ENCODE measurements at regions not wholly inside any gene's neighbourhood (a gene's known extent, or its start where the extent isn't known, plus 50 kb on each side); places are given as distances from the start of the nearest gene placed in this dataset.
A peak's percentile ranks its signal among the peaks of the same experiment; 100 is the strongest.

DNA sequence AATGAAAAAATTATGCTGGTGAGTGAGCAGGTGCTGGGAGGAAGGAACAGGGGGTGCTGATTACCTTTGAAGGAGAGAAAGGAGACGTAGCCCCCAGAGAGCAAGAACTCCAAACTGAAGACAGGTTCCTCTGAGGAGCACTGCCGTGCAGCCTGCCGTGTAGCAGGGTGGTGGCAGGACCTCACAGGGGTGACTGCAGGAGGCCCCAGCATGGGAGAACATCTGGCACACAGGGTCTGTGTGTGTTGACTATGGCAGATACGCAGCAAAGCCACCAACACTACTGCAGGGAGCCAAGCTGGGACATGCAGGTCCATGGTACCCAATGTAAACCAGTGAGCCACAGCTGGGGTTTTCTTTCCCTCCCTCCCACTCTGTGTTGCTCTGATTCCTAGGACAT, 192.1 kb upstream of the PDE1C start:
- DNase-seq = no peak

DNA sequence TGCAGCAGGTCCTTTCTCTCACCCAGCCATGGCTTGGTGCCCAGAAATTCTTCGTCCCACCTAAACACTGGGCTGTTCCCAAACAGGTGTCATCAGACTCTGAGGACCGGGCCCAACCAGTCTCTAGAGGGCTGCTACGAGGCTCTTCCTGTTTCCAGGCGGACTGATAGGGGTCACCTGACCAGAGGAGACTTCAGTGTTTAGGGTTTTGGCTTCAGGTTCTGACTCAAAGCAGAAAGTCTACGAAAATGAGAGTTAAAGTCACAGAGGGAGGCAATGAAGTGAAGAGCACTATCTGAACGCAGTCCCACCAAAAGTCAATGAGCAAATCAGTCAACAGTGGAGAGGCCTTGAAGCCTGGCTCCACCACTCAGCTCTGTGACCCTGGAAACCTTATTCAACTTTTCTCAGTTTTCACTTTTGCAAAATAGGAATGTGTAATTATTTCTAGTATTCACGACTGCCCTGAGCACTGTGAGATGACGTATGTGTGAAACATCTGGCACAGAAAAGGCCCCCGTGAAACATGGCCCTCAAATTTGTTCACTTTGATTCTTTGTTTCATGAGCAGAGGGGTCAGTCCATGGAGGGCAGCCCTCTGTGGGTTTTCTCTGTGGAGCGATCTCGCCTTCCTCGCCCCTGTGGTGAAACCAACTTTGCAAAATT, 189.9 kb upstream of the PDE1C start:
- DNase-seq = no peak

- no peak for DNase-seq
Measured at GRCh38 chr7:32258265-32258664, 188.1 kb upstream of the PDE1C start.

GRCh38 chr7:32257621-32258020, 187.4 kb upstream of the PDE1C start:
- DNase-seq = no peak

DNA sequence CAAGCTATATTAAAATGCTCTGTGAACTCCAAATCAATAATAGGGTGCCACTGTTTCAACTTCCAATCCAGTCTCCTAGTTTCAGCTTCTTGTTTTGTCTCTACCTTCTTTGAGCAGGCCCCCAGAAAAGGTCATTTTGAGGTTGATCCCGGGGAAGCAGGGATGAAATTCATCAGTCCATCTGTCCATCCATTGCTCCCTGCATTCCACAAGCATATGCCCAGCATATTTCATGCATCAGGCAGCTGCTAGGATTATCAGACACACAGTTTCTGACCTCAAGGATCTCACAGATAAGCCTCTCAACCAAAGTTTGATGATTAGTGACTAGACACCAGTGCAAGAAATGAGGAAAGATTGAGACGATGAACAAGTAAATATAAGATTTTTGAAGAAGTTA, 186.6 kb upstream of the PDE1C start:
- peak; percentile 37 for DNase-seq

GRCh38 chr7:32256376-32256775, 186.2 kb upstream of the PDE1C start:
- DNase-seq = peak; percentile 37

- DNase-seq = no peak
Measured at GRCh38 chr7:32255036-32255435, 184.8 kb upstream of the PDE1C start.

DNA sequence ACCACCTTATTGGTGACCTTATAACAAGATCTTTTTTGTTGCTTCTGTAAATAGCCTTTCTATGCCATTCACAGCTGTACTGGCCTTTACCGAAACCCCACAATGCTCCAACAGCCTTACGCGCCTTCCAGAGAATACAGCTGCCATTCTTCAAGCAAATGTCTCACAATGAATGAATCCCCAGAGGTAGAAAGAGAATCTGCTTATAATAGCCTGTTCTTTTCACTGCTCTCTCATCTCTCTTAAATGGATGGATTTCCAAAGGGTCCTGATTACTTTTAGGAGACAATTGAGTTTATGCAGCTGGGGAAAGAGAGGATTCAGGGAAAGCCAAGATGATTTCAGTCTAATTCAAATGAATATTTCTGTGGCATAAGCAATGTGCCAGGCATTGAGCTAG, 183.1 kb upstream of the PDE1C start:
- DNase-seq = no peak

DNA sequence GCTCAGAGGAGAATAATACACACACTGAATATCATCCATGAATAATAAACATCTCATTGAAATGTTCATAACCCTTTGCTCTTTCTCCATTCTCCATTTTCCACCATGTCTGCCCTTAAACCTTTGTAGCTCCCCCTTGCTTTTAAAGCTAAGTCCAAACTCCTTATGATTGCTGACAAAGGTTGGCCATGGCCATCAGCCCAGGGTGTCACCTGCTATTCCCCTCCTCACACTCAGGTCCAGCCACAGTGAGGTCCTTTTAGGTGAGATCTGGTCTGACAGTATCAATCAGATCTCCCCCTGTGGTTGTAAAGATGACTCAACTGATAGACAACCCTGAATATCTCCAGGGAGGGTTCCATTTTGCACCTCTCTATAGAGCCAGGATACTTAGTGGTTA, 181.5 kb upstream of the PDE1C start:
- DNase-seq = no peak

DNA sequence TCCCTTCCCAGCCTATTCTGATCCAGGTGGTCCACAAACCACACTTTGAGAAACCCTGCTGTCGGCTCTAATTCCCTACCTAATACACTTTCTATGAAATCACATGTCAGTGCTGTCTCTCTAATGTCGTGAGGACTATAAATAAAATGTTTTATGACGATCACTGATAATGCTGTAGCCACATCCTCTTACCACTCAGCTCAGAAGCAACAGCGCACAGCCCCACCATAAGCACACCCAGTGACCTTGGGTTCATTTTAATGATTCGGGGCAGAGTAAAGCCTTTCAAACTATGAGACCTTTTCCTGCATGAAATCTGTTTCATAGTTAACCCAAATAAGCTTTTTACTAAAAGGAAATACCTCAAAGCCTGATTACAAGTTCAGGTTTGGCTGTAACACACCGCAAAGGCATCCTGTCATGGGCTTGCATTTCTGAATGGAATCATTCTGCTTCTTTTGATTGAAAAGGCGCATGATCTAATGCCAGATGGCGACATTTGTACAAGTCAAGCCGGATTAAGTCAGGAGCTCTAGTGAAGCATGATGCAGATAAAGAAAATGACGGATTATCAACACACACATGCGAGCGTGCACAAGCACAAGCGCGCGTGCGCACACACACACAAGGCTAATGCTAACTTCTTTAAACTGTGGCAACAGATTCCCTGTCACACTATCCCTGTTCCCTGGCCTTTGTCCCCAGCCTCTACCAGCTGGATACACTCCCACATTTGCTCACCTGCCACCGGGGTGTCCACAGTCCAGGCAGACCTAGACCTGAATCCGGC, 180.5 kb upstream of the PDE1C start:
- DNase-seq = peak; percentile 93

DNA sequence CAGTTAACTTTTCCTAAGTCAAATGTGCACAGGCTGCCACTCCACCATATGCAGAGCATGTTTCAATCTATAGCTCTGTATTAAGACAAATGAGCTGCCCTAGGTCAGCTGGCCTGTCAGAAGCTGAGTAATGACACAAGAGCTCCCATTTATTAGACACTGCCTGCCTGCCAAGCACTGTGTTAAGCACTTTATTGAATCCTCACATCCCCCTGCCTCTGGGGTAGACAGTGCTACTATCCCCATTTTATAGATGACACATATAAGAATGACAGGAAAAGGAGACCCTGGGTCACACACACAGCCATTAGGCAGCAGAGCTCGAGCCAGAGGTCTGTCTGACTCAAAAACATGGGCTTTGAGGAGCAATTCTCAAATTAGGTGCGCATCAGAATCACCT, 179.8 kb upstream of the PDE1C start:
- DNase-seq = peak; percentile 24

- no peak for DNase-seq
Measured at GRCh38 chr7:32248522-32248921, 178.3 kb upstream of the PDE1C start.

DNA sequence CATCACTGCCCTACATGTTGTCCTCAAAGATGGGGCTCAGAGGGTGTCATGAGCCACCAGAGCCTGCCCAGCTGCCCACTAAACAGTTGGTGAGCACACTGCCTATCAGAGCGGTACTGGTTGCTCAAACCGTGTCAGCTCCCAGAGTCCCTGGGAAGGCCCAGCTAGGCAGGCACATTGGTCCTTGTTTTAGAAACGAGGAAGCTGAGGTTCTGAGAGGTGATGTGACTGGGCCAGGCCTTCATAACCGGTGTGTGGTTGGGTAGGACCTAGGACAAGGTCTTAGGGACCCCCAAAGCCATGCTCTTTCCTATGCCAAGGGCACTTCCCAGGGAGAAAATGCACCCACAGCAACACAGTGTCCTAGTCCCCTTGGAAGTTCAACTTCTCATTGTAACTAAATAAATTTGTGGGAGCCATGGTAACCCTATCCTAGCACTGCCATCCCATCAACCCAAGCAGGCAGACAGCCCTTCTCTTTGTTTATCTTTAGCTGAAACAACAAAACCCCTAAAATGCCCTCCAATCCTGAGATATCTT, 174.7 kb upstream of the PDE1C start:
- no peak for DNase-seq

- no peak for DNase-seq
Measured at GRCh38 chr7:32243687-32244290, 173.6 kb upstream of the PDE1C start.

GRCh38 chr7:32242436-32242835, 172.2 kb upstream of the PDE1C start:
- DNase-seq = no peak

GRCh38 chr7:32241636-32242035, 171.4 kb upstream of the PDE1C start:
- no peak for DNase-seq

- DNase-seq = no peak
Measured at GRCh38 chr7:32239764-32240163, 169.6 kb upstream of the PDE1C start.

GRCh38 chr7:32228601-32229000, 158.4 kb upstream of the PDE1C start:
- DNase-seq = no peak

DNA sequence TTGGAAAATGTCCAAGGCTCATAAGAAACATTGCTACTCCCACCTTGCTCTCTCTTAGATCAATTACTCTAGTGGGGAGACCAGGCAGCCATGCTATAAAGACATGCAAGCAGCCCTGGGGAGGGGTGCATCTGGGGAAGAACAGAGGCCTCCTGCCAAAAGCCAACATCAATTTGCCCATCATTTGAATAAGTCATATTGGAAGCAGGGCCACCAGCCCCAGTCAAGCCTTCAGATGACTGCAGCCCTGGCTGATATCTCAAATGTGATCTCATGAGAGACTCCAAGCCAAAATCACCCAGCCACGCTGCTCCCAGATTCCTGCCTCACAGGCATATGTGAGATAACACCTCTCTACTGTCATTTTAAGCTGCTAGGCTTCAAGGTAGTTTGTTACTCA, 157.5 kb upstream of the PDE1C start:
- DNase-seq = no peak

GRCh38 chr7:32224276-32224675, 154.1 kb upstream of the PDE1C start:
- DNase-seq = no peak

DNA sequence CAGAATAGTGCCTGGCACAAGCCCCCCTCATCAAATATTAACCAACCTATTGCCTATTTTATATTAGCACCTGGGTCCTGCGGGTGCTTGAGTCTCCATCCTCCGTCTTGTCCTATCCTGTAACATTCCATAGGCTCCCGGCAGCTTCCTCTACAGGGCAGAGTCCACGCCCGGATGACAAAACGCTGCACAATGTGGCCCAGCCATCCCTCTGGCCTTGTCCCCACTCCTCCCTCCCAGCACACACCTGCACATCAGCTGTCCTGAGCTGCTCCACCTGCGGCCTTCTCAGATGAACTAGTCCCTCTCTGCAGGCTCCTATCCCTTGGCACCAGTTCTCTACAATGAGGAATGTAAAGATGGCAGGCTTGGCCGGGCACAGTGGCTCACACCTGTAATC, 153.5 kb upstream of the PDE1C start:
- no peak for DNase-seq

- DNase-seq = no peak
Measured at GRCh38 chr7:32223071-32223650, 153.0 kb upstream of the PDE1C start.

- DNase-seq = no peak
Measured at GRCh38 chr7:32222251-32222900, 152.2 kb upstream of the PDE1C start.

Data from DMS 273 treated with DMSO at 0.1 percent for 48 hours (cell line).